ENCODE measurements at regions not wholly inside any gene's neighbourhood (a gene's known extent, or its start where the extent isn't known, plus 50 kb on each side); places are given as distances from the start of the nearest gene placed in this dataset.

GRCh38 chr2:15820257-15820566 is 120.1 kb upstream of the MYCN start:
- no peak overlapping the region for H3K4me3 ChIP-seq (ENCODE audit: low read length)
- H3K9me2 ChIP-seq (ENCODE audit: insufficient read depth, low read length), result no peaks in the 10 kb centered on the region
- no peaks in the 10 kb centered on the region for H4K20me1 ChIP-seq (ENCODE audit: insufficient read depth)
- no peak overlapping the region for H3K4me2 ChIP-seq (ENCODE audit: low read length)
- no peaks in the 10 kb centered on the region for H3K27me3 ChIP-seq (ENCODE audit: insufficient read depth, low read depth, low read length)
- no peaks in the 10 kb centered on the region for H3K36me3 ChIP-seq (ENCODE audit: insufficient read depth, low read length)
- TF ChIP-seq EZH2 (IDR thresholded peaks at IDR 0.05; ENCODE audit: borderline replicate concordance, insufficient read depth, low read length, poor library complexity, severe bottlenecking) (no peak), EP300 (conservative IDR thresholded peaks at IDR 0.05; ENCODE audit: poor library complexity, severe bottlenecking) (no peak), CTCF (IDR thresholded peaks at IDR 0.05; ENCODE audit: poor library complexity, severe bottlenecking) (no peak), REST (IDR thresholded peaks at IDR 0.05; ENCODE audit: borderline replicate concordance) (no peak), SMC3 (conservative IDR thresholded peaks at IDR 0.05; ENCODE audit: poor library complexity) (no peak), RAD21 (conservative IDR thresholded peaks at IDR 0.05) (no peak), MXI1 (conservative IDR thresholded peaks at IDR 0.05; ENCODE audit: poor library complexity, severe bottlenecking) (no peak), POLR2AphosphoS5 (IDR thresholded peaks at IDR 0.05) (no peak), TAF1 (IDR thresholded peaks at IDR 0.05; ENCODE audit: low read depth) (no peak)
- H3K27ac ChIP-seq (ENCODE audit: low read length), result no peak overlapping the region
- no peaks in the 10 kb centered on the region for H3K9me3 ChIP-seq (ENCODE audit: low read length)
- H3K9ac ChIP-seq (ENCODE audit: low read length), result no peak overlapping the region
- H3F3A ChIP-seq (ENCODE audit: insufficient read depth, low read length, poor library complexity, severe bottlenecking), result no peaks in the 10 kb centered on the region
- no peaks in the 10 kb centered on the region for H3K79me2 ChIP-seq (replicated peaks; ENCODE audit: insufficient read depth, low read length)
- no peak overlapping the region for H2AFZ ChIP-seq (ENCODE audit: low read depth, low read length)

DNA sequence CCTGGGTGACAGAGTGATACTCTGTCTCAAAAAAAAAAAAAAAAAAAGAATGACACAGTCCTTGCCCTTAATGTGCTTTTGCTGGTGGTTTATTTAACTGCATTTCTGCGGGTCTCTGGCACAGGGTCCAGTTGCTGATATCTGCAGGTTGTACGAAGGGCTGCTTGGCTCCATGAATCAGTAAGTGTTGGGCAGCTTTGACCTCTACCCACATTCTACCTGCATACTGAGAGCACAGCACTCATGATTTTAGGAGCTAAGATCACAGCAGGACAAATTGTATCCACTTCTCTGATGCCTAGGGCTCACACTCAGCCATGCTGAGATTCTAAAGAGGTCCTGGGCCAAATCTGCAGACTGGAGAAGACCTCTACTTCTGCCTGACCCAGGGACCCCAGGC is 119.4 kb upstream of the MYCN start:
- Histone ChIP-seq H3K36me3 (ENCODE audit: insufficient read depth, low read length) (no peaks in the 10 kb centered on the region), H3K9me2 (ENCODE audit: insufficient read depth, low read length) (no peaks in the 10 kb centered on the region), H4K20me1 (ENCODE audit: insufficient read depth) (no peaks in the 10 kb centered on the region), H3K27me3 (ENCODE audit: insufficient read depth, low read depth, low read length) (no peaks in the 10 kb centered on the region), H3K4me3 (ENCODE audit: low read length) (no peak overlapping the region), H3K4me2 (ENCODE audit: low read length) (no peak overlapping the region), H3K9ac (ENCODE audit: low read length) (no peak overlapping the region), H3F3A (ENCODE audit: insufficient read depth, low read length, poor library complexity, severe bottlenecking) (no peaks in the 10 kb centered on the region), H2AFZ (ENCODE audit: low read depth, low read length) (no peak overlapping the region), H3K9me3 (ENCODE audit: low read length) (no peaks in the 10 kb centered on the region), H3K79me2 (replicated peaks; ENCODE audit: insufficient read depth, low read length) (no peaks in the 10 kb centered on the region), H3K27ac (ENCODE audit: low read length) (no peak overlapping the region)
- no peak for TF ChIP-seq EP300 (conservative IDR thresholded peaks at IDR 0.05; ENCODE audit: poor library complexity, severe bottlenecking)
- TF ChIP-seq REST (IDR thresholded peaks at IDR 0.05; ENCODE audit: borderline replicate concordance), result no peak
- TF ChIP-seq SMC3 (conservative IDR thresholded peaks at IDR 0.05; ENCODE audit: poor library complexity), result no peak
- TF ChIP-seq MXI1 (conservative IDR thresholded peaks at IDR 0.05; ENCODE audit: poor library complexity, severe bottlenecking), result no peak
- no peak for TF ChIP-seq EZH2 (IDR thresholded peaks at IDR 0.05; ENCODE audit: borderline replicate concordance, insufficient read depth, low read length, poor library complexity, severe bottlenecking)
- TF ChIP-seq TAF1 (IDR thresholded peaks at IDR 0.05; ENCODE audit: low read depth), result no peak
- no peak for TF ChIP-seq RAD21 (conservative IDR thresholded peaks at IDR 0.05)
- TF ChIP-seq CTCF (IDR thresholded peaks at IDR 0.05; ENCODE audit: poor library complexity, severe bottlenecking), result no peak
- TF ChIP-seq POLR2AphosphoS5 (IDR thresholded peaks at IDR 0.05), result no peak
